ENCODE measurements at regions not wholly inside any gene's neighbourhood (a gene's known extent, or its start where the extent isn't known, plus 50 kb on each side); places are given as distances from the start of the nearest gene placed in this dataset.

- TF ChIP-seq CTCF (IDR thresholded peaks at IDR 0.05) = no peak
- TF ChIP-seq POLR2A (IDR thresholded peaks at IDR 0.05) = no peak
Observed at GRCh38 chr11:19512618-19513017, 200.0 kb upstream of the NAV2 start.

Measured in esophagus squamous epithelium (tissue), 4 donors.